ENCODE measurements at regions not wholly inside any gene's neighbourhood (a gene's known extent, or its start where the extent isn't known, plus 50 kb on each side); places are given as distances from the start of the nearest gene placed in this dataset.

GRCh38 chr11:26131406-26131805, 200.5 kb upstream of the ANO3 start:
- Mint-ChIP-seq H3K9me3 (no peaks in the 10 kb centered on the region), H3K4me3 (no peak overlapping the region), H3K27ac (no peak overlapping the region), H3K36me3 (no peaks in the 10 kb centered on the region), H3K4me1 (peaks cover 8% of the 10 kb centered on the region), H3K27me3 (ENCODE audit: low read depth) (no peaks in the 10 kb centered on the region)
- DNase-seq (ENCODE audit: low spot score) = no peak
- ChIA-PET CTCF (interaction anchor here (1.6 kb wide), 1 partner anchor 149 kb away, joined by 5 read pairs; no protein-coding TSS in a partner anchor), POLR2A (interaction anchor here (0.6 kb wide), 1 partner anchor 149 kb away, joined by 4 read pairs; no protein-coding TSS in a partner anchor)
- no peak for ATAC-seq
- TF ChIP-seq RORB (CRISPR knock-in tag; IDR thresholded peaks at IDR 0.05) (no peak), CDX4 (CRISPR knock-in tag; IDR thresholded peaks at IDR 0.05; ENCODE audit: borderline replicate concordance) (no peak), PRRX2 (CRISPR knock-in tag; IDR thresholded peaks at IDR 0.05) (no peak), PRDM15 (CRISPR knock-in tag; IDR thresholded peaks at IDR 0.05) (no peak), AFF4 (CRISPR knock-in tag; IDR thresholded peaks at IDR 0.05; ENCODE audit: borderline replicate concordance) (no peak), HMGXB4 (CRISPR knock-in tag; IDR thresholded peaks at IDR 0.05) (no peak), ZNF425 (CRISPR knock-in tag; conservative IDR thresholded peaks at IDR 0.05) (no peak), CBFB (CRISPR knock-in tag; IDR thresholded peaks at IDR 0.05; ENCODE audit: low read depth) (no peak), ERG (CRISPR knock-in tag; IDR thresholded peaks at IDR 0.05) (no peak), E2F1 (CRISPR knock-in tag; IDR thresholded peaks at IDR 0.05) (no peak), JAZF1 (CRISPR knock-in tag; IDR thresholded peaks at IDR 0.05) (no peak), NR3C1 (CRISPR knock-in tag; conservative IDR thresholded peaks at IDR 0.05; ENCODE audit: low read depth) (no peak), TEAD4 (CRISPR knock-in tag; IDR thresholded peaks at IDR 0.05) (no peak), ZNF281 (CRISPR knock-in tag; IDR thresholded peaks at IDR 0.05) (no peak), STAT6 (CRISPR knock-in tag; conservative IDR thresholded peaks at IDR 0.05; ENCODE audit: low read depth) (no peak), SMAD3 (CRISPR knock-in tag; IDR thresholded peaks at IDR 0.05; ENCODE audit: borderline replicate concordance) (no peak), GTF2I (CRISPR knock-in tag; conservative IDR thresholded peaks at IDR 0.05) (no peak)
